ENCODE measurements at regions not wholly inside any gene's neighbourhood (a gene's known extent, or its start where the extent isn't known, plus 50 kb on each side); places are given as distances from the start of the nearest gene placed in this dataset.

DNA sequence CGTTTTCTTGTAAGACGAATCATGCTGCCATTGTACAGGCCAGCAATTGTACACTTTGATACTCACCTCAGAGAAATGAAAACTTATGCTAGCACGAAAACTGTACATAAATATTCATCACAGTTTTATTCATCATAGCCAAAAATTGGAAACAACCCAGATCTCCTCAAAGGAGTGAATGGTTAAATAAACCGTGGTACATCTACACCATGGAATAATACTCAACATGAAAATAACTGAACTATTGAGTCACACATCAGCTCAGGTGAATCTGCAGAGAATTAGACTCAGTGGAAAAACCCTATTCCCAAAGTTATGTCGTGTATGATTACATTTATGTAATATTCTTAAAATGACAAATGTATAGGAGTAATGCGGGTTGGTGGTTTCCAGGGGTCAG, 251.0 kb upstream of the HDAC4 start:
- Histone ChIP-seq H4K20me1 (ENCODE audit: control insufficient read depth, extremely low read depth, insufficient read depth, low read length) (no peaks in the 10 kb centered on the region), H3K36me3 (ENCODE audit: control insufficient read depth in 2 of 2, extremely low read depth in 1 of 2, insufficient read depth in 2 of 2, low read length in 2 of 2) (no peaks in the 10 kb centered on the region), H3K4me3 (ENCODE audit: control insufficient read depth in 2 of 3, extremely low read depth in 1 of 3, insufficient read depth in 2 of 3, low read depth in 1 of 3, low read length in 3 of 3) (no peak overlapping the region), H3K4me1 (ENCODE audit: control insufficient read depth, extremely low read depth, insufficient read depth, low read length) (no peaks in the 10 kb centered on the region), H3K9me1 (ENCODE audit: control insufficient read depth, extremely low read depth, insufficient read depth, low read length) (no peaks in the 10 kb centered on the region), H3K9me3 (ENCODE audit: control insufficient read depth, low read depth, low read length) (no peaks in the 10 kb centered on the region), H3K4me2 (ENCODE audit: control insufficient read depth, extremely low read depth, insufficient read depth, low read depth, low read length) (no peak overlapping the region), H2AFZ (ENCODE audit: control insufficient read depth, low read length) (no peak overlapping the region), H3K79me2 (ENCODE audit: control insufficient read depth, insufficient read depth, low read length) (no peaks in the 10 kb centered on the region), H3K9ac (ENCODE audit: control insufficient read depth, extremely low read depth, insufficient read depth, low read length) (no peak overlapping the region), H3K27me3 (ENCODE audit: control insufficient read depth, extremely low read depth, insufficient read depth, low read length) (no peaks in the 10 kb centered on the region), H3K27ac (ENCODE audit: control insufficient read depth, insufficient read depth, low read length) (no peak overlapping the region)
- DNase-seq (ENCODE audit: low read depth, low spot score) (no peak), FAIRE-seq (no peak)
- TF ChIP-seq EZH2 (IDR thresholded peaks at IDR 0.05; ENCODE audit: low read length), result no peak
- TF ChIP-seq, protein P1, sequence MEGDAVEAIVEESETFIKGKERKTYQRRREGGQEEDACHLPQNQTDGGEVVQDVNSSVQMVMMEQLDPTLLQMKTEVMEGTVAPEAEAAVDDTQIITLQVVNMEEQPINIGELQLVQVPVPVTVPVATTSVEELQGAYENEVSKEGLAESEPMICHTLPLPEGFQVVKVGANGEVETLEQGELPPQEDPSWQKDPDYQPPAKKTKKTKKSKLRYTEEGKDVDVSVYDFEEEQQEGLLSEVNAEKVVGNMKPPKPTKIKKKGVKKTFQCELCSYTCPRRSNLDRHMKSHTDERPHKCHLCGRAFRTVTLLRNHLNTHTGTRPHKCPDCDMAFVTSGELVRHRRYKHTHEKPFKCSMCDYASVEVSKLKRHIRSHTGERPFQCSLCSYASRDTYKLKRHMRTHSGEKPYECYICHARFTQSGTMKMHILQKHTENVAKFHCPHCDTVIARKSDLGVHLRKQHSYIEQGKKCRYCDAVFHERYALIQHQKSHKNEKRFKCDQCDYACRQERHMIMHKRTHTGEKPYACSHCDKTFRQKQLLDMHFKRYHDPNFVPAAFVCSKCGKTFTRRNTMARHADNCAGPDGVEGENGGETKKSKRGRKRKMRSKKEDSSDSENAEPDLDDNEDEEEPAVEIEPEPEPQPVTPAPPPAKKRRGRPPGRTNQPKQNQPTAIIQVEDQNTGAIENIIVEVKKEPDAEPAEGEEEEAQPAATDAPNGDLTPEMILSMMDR (optimal IDR thresholded peaks at IDR 0.05 in 1 of 3, IDR thresholded peaks at IDR 0.05 in 1 of 3, conservative IDR thresholded peaks at IDR 0.05 in 1 of 3; ENCODE audit: extremely low read depth in 1 of 3, insufficient read depth in 2 of 3, low read length in 3 of 3), result no peak
- dilution Hi-C loops (cut with MboI; ENCODE audit: extremely low pct_ligation_motif_present, low sequenced_read_pairs), result no loop called here

DNA sequence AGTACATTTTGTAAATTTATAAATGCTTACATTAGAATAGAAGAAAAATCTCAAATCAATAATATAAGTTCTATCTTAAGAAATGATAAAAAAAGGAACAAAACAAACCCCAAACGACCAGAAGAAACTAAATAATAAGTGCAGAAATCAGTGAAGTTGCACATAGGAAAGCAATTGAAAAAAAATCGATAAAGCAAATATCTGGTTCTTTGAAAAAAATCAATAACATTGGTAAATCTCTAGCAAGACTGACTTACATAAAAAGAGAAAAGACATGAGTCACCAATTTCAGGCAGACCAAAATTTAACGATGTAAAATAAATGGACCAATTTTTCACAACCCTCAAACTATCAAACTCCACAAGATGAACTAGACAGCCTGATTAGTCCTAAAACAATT, 249.9 kb upstream of the HDAC4 start:
- Histone ChIP-seq H3K9me1 (ENCODE audit: control insufficient read depth, extremely low read depth, insufficient read depth, low read length) (no peaks in the 10 kb centered on the region), H4K20me1 (ENCODE audit: control insufficient read depth, extremely low read depth, insufficient read depth, low read length) (no peaks in the 10 kb centered on the region), H3K36me3 (ENCODE audit: control insufficient read depth in 2 of 2, extremely low read depth in 1 of 2, insufficient read depth in 2 of 2, low read length in 2 of 2) (no peaks in the 10 kb centered on the region), H3K9me3 (ENCODE audit: control insufficient read depth, low read depth, low read length) (no peaks in the 10 kb centered on the region), H3K9ac (ENCODE audit: control insufficient read depth, extremely low read depth, insufficient read depth, low read length) (no peak overlapping the region), H3K4me3 (ENCODE audit: control insufficient read depth in 2 of 3, extremely low read depth in 1 of 3, insufficient read depth in 2 of 3, low read depth in 1 of 3, low read length in 3 of 3) (no peak overlapping the region), H3K4me2 (ENCODE audit: control insufficient read depth, extremely low read depth, insufficient read depth, low read depth, low read length) (no peak overlapping the region), H3K79me2 (ENCODE audit: control insufficient read depth, insufficient read depth, low read length) (no peaks in the 10 kb centered on the region), H2AFZ (ENCODE audit: control insufficient read depth, low read length) (no peak overlapping the region), H3K27ac (ENCODE audit: control insufficient read depth, insufficient read depth, low read length) (no peak overlapping the region), H3K4me1 (ENCODE audit: control insufficient read depth, extremely low read depth, insufficient read depth, low read length) (no peaks in the 10 kb centered on the region), H3K27me3 (ENCODE audit: control insufficient read depth, extremely low read depth, insufficient read depth, low read length) (no peaks in the 10 kb centered on the region)
- TF ChIP-seq, protein P1 (optimal IDR thresholded peaks at IDR 0.05 in 1 of 3, IDR thresholded peaks at IDR 0.05 in 1 of 3, conservative IDR thresholded peaks at IDR 0.05 in 1 of 3; ENCODE audit: extremely low read depth in 1 of 3, insufficient read depth in 2 of 3, low read length in 3 of 3), result no peak
- TF ChIP-seq EZH2 (IDR thresholded peaks at IDR 0.05; ENCODE audit: low read length), result no peak
- DNase-seq (ENCODE audit: low read depth, low spot score) (no peak), FAIRE-seq (no peak)
- dilution Hi-C loops (cut with MboI; ENCODE audit: extremely low pct_ligation_motif_present, low sequenced_read_pairs), result no loop called here

Data from keratinocyte (primary cell).